IMR-90 (cell line): ENCODE measurements at regions not wholly inside any gene's neighbourhood (a gene's known extent, or its start where the extent isn't known, plus 50 kb on each side); places are given as distances from the start of the nearest gene placed in this dataset.

Experiments
- ATAC-seq: fragments of 200-7000 bp; cut with Tn5 transposase; 2 replicates; pipeline ENCODE4 v1.9.1; 2020; ENCODE audit warnings: low read depth, mild to moderate bottlenecking, moderate library complexity
- BruUV-seq: library from RNA; stranded (reverse); fragments of 400-500 nt; replicated peaks from 2 replicates; lab custom pipeline; 2021; lab: Mats Ljungman, UMichigan
- CTCF ChIA-PET: fragments of 300-600 bp; formaldehyde crosslinking; extraction: SDS; loops from one replicate; lab custom pipeline; 2021; ENCODE audit warnings: antibody characterized with exemption; lab: Yijun Ruan, JAX
- POLR2A ChIA-PET: fragments of 300-600 bp; sonication (Branson Sonifier 250); formaldehyde crosslinking; loops from one replicate; lab custom pipeline; 2022; ENCODE audit warnings: antibody characterized with exemption; ENCODE audit not compliant: unreplicated experiment; lab: Charles Lee
- DNase-seq: peaks from one replicate; pipeline ENCODE4 v3.0.0; 2013
- H2AFZ ChIP-seq: replicated peaks from 2 replicates; pipeline ENCODE3; 2013; ENCODE audit warnings: low read length, mild to moderate bottlenecking; ENCODE audit not compliant: poor library complexity
- H2AK5ac ChIP-seq: 2 replicates; pipeline ENCODE4 v1.6.1; 2013; ENCODE audit warnings: low read depth, low read length, inconsistent platforms
- H2AK9ac ChIP-seq: replicated peaks from 2 replicates; pipeline ENCODE3; 2013; ENCODE audit warnings: mild to moderate bottlenecking, low read depth, low read length, moderate library complexity; ENCODE audit not compliant: poor library complexity
- H2BK120ac ChIP-seq: 2 replicates; pipeline ENCODE4 v1.6.1; 2013; ENCODE audit warnings: low read depth, low read length, inconsistent platforms
- H2BK15ac ChIP-seq: 3 replicates; pipeline ENCODE4 v1.6.1; 2013; ENCODE audit warnings: low read depth, low read length, inconsistent platforms
- H2BK20ac ChIP-seq: 2 replicates; pipeline ENCODE4 v1.6.1; 2013; ENCODE audit warnings: low read depth, mild to moderate bottlenecking, inconsistent platforms, low read length, moderate library complexity
- H2BK5ac ChIP-seq: 2 replicates; pipeline ENCODE4 v1.6.1; 2013; ENCODE audit warnings: mild to moderate bottlenecking, low read depth, low read length, inconsistent platforms; ENCODE audit not compliant: poor library complexity, severe bottlenecking
- H3K14ac ChIP-seq: replicated peaks from 2 replicates; pipeline ENCODE4 v1.6.1; 2013; ENCODE audit warnings: low read depth, low read length, inconsistent platforms
- H3K18ac ChIP-seq: 2 replicates; pipeline ENCODE4 v1.6.1; 2013; ENCODE audit warnings: low read depth, low read length, control low read depth
- H3K23ac ChIP-seq: 2 replicates; pipeline ENCODE4 v1.6.1; 2013; ENCODE audit warnings: low read depth, low read length, inconsistent platforms
- H3K27ac ChIP-seq: 2 replicates; pipeline ENCODE4 v1.5.1; 2013; ENCODE audit warnings: mild to moderate bottlenecking, control low read depth, low read length; ENCODE audit not compliant: insufficient read depth
- H3K27me3 ChIP-seq: 2 replicates; pipeline ENCODE4 v1.6.1; 2013; ENCODE audit warnings: low read length; ENCODE audit not compliant: control insufficient read depth, insufficient read depth
- H3K36me3 ChIP-seq: 2 replicates; pipeline ENCODE4 v1.6.1; 2013; ENCODE audit warnings: low read length, mixed read lengths; ENCODE audit not compliant: control insufficient read depth, insufficient read depth
- H3K4ac ChIP-seq: 2 replicates; pipeline ENCODE4 v1.6.1; 2013; ENCODE audit warnings: low read depth, low read length, inconsistent platforms
- H3K4me1 ChIP-seq: 2 replicates; pipeline ENCODE4 v1.6.1; 2013; ENCODE audit warnings: low read length, mixed read lengths; ENCODE audit not compliant: control insufficient read depth, insufficient read depth
- H3K4me2 ChIP-seq: 2 replicates; pipeline ENCODE4 v1.6.1; 2013; ENCODE audit warnings: low read depth, mild to moderate bottlenecking, control low read depth, low read length, moderate library complexity
- H3K4me3 ChIP-seq: 2 replicates; pipeline ENCODE4 v1.5.1; 2013; ENCODE audit warnings: low read depth, mild to moderate bottlenecking, control low read depth, low read length, moderate library complexity; ENCODE audit not compliant: insufficient read depth
- H3K56ac ChIP-seq: 2 replicates; pipeline ENCODE4 v1.6.1; 2013; ENCODE audit warnings: low read length, inconsistent platforms; ENCODE audit not compliant: insufficient read depth; ENCODE audit errors: extremely low read depth
- H3K79me1 ChIP-seq, 2 experiments: 2 replicates each; pipeline ENCODE4 v1.6.1; 2013; ENCODE audit warnings: low read length in 2 of 2, inconsistent platforms in 1 of 2, low read depth in 1 of 2
- H3K9ac ChIP-seq: 2 replicates; pipeline ENCODE4 v1.6.1; 2013; ENCODE audit warnings: low read depth, low read length, control low read depth
- H3K9me1 ChIP-seq: 2 replicates; pipeline ENCODE4 v1.6.1; 2013; ENCODE audit warnings: low read length, inconsistent platforms; ENCODE audit not compliant: insufficient read depth
- H3K9me3 ChIP-seq: 2 replicates; pipeline ENCODE4 v1.6.1; 2013; ENCODE audit warnings: low read length; ENCODE audit not compliant: control insufficient read depth, insufficient read depth
- H4K20me1 ChIP-seq: 2 replicates; pipeline ENCODE4 v1.6.1; 2013; ENCODE audit warnings: low read length, inconsistent platforms; ENCODE audit not compliant: insufficient read depth
- H4K5ac ChIP-seq: 2 replicates; pipeline ENCODE4 v1.6.1; 2013; ENCODE audit warnings: mild to moderate bottlenecking, low read depth, low read length, control low read depth
- H4K8ac ChIP-seq, 2 experiments: 2 replicates each; pipeline ENCODE4 v1.6.1; 2013; ENCODE audit warnings: low read depth in 2 of 2, low read length in 2 of 2, control low read depth in 1 of 2, inconsistent platforms in 1 of 2
- H4K91ac ChIP-seq: 2 replicates; pipeline ENCODE4 v1.6.1; 2013; ENCODE audit warnings: low read depth, low read length, inconsistent platforms; ENCODE audit not compliant: insufficient read depth
- CTCF ChIP-seq: conservative IDR thresholded peaks from 2 replicates; pipeline ENCODE4 v1.5.1; 2012; ENCODE audit warnings: mild to moderate bottlenecking, low read depth, low read length, improper control_type of control experiment
- ELK1 ChIP-seq: fragments of 150-350 bp; IDR thresholded peaks from 2 replicates; pipeline ENCODE4 v1.6.1; 2016; ENCODE audit warnings: low read depth, mild to moderate bottlenecking, low read length, moderate library complexity, borderline replicate concordance
- MAFK ChIP-seq: IDR thresholded peaks from 2 replicates; pipeline ENCODE4 v1.6.1; 2012; ENCODE audit warnings: low read depth, low read length, improper control_type of control experiment
- NFE2L2 ChIP-seq: fragments of 150-350 bp; IDR thresholded peaks from 2 replicates; pipeline ENCODE4 v1.6.1; 2016; ENCODE audit warnings: low read depth, mild to moderate bottlenecking, low read length
- RCOR1 ChIP-seq: IDR thresholded peaks from 2 replicates; pipeline ENCODE4 v1.6.1; 2012; ENCODE audit warnings: mild to moderate bottlenecking, low read length, improper control_type of control experiment; ENCODE audit not compliant: insufficient replicate concordance
- RFX5 ChIP-seq: IDR thresholded peaks from 2 replicates; pipeline ENCODE4 v1.8.0; 2012; ENCODE audit warnings: low read depth, mild to moderate bottlenecking, low read length, moderate library complexity
- WGBS, 2 experiments: methylation state at CpG; one replicate each; pipeline versions ENCODE4 v1.1.5 to v1.1.7; 2013; ENCODE audit warnings: missing lambda C conversion rate in 2 of 2; ENCODE audit not compliant: insufficient read length in 1 of 2; ENCODE audit errors: extremely low coverage in 2 of 2; 5-methylcytosine and 5-hydroxymethylcytosine counted together
- dilution Hi-C: fragments of 300-500 bp; cut with HindIII; formaldehyde crosslinking; loops from one replicate; pipeline ENCODE4 v1.14.3; 2018; ENCODE audit warnings: low sequenced_read_pairs; ENCODE audit not compliant: unreplicated experiment
- in situ Hi-C: fragments of 300-500 bp; cut with MboI; formaldehyde crosslinking; loops from 3 replicates; pipeline ENCODE4 v1.14.3; 2019; ENCODE audit warnings: low sequenced_read_pairs, inconsistent platforms, mixed read lengths
- intact Hi-C: fragments of 100-400 bp; cut with micrococcal nuclease; formaldehyde crosslinking; loops from 2 replicates; pipeline ENCODE4 v1.10.0; 2022

- WGBS, 2 experiments = 66% methylated on average over 5 of the region's 5 CpGs; no CpG with 5 or more reads in 1 of the 2 experiments
- in situ Hi-C loops (no loop called here), intact Hi-C loops (no loop called here), dilution Hi-C loops (no loop called here)
- TF ChIP-seq NFE2L2 (no peak), RFX5 (no peak), RCOR1 (no peak), MAFK (no peak), ELK1 (no peak), CTCF (no peak)
- no peak overlapping the region for H4K5ac ChIP-seq
- H3K27me3 ChIP-seq = no peaks in the 10 kb centered on the region
- no peak overlapping the region for H2AK9ac ChIP-seq
- POLR2A ChIA-PET = no interaction called here
- H3K79me1 ChIP-seq = no peaks in the 10 kb centered on the region
- DNase-seq = no peak
- no peaks in the 10 kb centered on the region for H3K9me1 ChIP-seq
- BruUV-seq = no TSS peak
- H3K27ac ChIP-seq = no peak overlapping the region
- H2BK120ac ChIP-seq = no peak overlapping the region
- no peak overlapping the region for H3K56ac ChIP-seq
- H3K23ac ChIP-seq = no peak overlapping the region
- no peak for ATAC-seq
- no peak overlapping the region for H2AFZ ChIP-seq
- no peak overlapping the region for H3K18ac ChIP-seq
- no peak overlapping the region for H4K91ac ChIP-seq
- H2BK5ac ChIP-seq = no peak overlapping the region
- no peak overlapping the region for H3K4me3 ChIP-seq
- H3K9ac ChIP-seq = no peak overlapping the region
- no peak overlapping the region for H4K8ac ChIP-seq
- no peak overlapping the region for H3K4ac ChIP-seq
- no peaks in the 10 kb centered on the region for H3K4me1 ChIP-seq
- H4K20me1 ChIP-seq = no peaks in the 10 kb centered on the region
- H3K9me3 ChIP-seq = peaks cover 3% of the 10 kb centered on the region; the same call in 1 of the 2 replicates
- CTCF ChIA-PET = no interaction called here
- no peak overlapping the region for H3K14ac ChIP-seq
- H3K4me2 ChIP-seq = no peak overlapping the region
- H2AK5ac ChIP-seq = no peak overlapping the region
- H2BK20ac ChIP-seq = no peak overlapping the region
- H3K36me3 ChIP-seq = no peaks in the 10 kb centered on the region
- no peak overlapping the region for H2BK15ac ChIP-seq
Observed at GRCh38 chr12:127386723-127387122, 880.2 kb upstream of the TMEM132C start.
